Prostate gland (tissue), 2 donors: ENCODE measurements at regions not wholly inside any gene's neighbourhood (a gene's known extent, or its start where the extent isn't known, plus 50 kb on each side); places are given as distances from the start of the nearest gene placed in this dataset.

ENCODE experiments used
- CTCF ChIP-seq, 4 experiments: fragments of 200-600 bp in 2 of 4; fragments of 450-650 bp in 2 of 4; sonication (generic) in 2 of 4; IDR thresholded peaks; 1 replicate in 3 of 4; 2 replicates in 1 of 4; pipeline ENCODE4 v1.5.1; 2016 to 2019; ENCODE audit warnings: antibody characterized with exemption in 4 of 4, mild to moderate bottlenecking in 2 of 4, moderate library complexity in 2 of 4
- POLR2AphosphoS5 ChIP-seq: sonication (generic); formaldehyde crosslinking; IDR thresholded peaks from one replicate; pipeline ENCODE4 v1.6.1; 2017; ENCODE audit warnings: antibody characterized with exemption

GRCh38 chr11:90536301-90536700 lies 313.5 kb upstream of the CHORDC1 start:
- TF ChIP-seq POLR2AphosphoS5: no peak
- no peak for TF ChIP-seq CTCF (IDR thresholded peaks at IDR 0.05)
